HUES48 (cell line): ENCODE measurements at regions not wholly inside any gene's neighbourhood (a gene's known extent, or its start where the extent isn't known, plus 50 kb on each side); places are given as distances from the start of the nearest gene placed in this dataset.

Source experiments
- H3K27ac ChIP-seq: one replicate; pipeline ENCODE4 v1.7.0; 2013; ENCODE audit warnings: low read depth, low read length, inconsistent platforms
- H3K27me3 ChIP-seq: 2 replicates; pipeline ENCODE4 v1.6.1; 2013; ENCODE audit warnings: mild to moderate bottlenecking, low read length; ENCODE audit not compliant: control insufficient read depth, insufficient read depth
- H3K36me3 ChIP-seq: 2 replicates; pipeline ENCODE4 v1.6.1; 2013; ENCODE audit warnings: low read length; ENCODE audit not compliant: control insufficient read depth, insufficient read depth
- H3K4me1 ChIP-seq: 2 replicates; pipeline ENCODE4 v1.6.1; 2013; ENCODE audit warnings: mild to moderate bottlenecking, low read length; ENCODE audit not compliant: control insufficient read depth, insufficient read depth
- H3K4me3 ChIP-seq: 2 replicates; pipeline ENCODE4 v1.5.1; 2013; ENCODE audit warnings: mild to moderate bottlenecking, low read depth, low read length
- H3K9ac ChIP-seq: 2 replicates; pipeline ENCODE4 v1.6.1; 2013; ENCODE audit warnings: mild to moderate bottlenecking, low read depth, low read length, moderate library complexity
- H3K9me3 ChIP-seq: 2 replicates; pipeline ENCODE4 v1.6.1; 2013; ENCODE audit warnings: low read length; ENCODE audit not compliant: control insufficient read depth, insufficient read depth

GRCh38 chr22:47456031-47456430 lies 693.6 kb downstream of the TBC1D22A start:
- Histone ChIP-seq H3K4me3 (no peak overlapping the region), H3K27me3 (no peaks in the 10 kb centered on the region), H3K27ac (no peak overlapping the region), H3K9me3 (peaks cover 92% of the 10 kb centered on the region), H3K9ac (no peak overlapping the region), H3K4me1 (no peaks in the 10 kb centered on the region), H3K36me3 (no peaks in the 10 kb centered on the region)

GRCh38 chr22:47453049-47453448 lies 690.6 kb downstream of the TBC1D22A start:
- Histone ChIP-seq H3K27ac (no peak overlapping the region), H3K36me3 (no peaks in the 10 kb centered on the region), H3K9me3 (peaks cover 97% of the 10 kb centered on the region), H3K4me1 (no peaks in the 10 kb centered on the region), H3K9ac (no peak overlapping the region), H3K27me3 (no peaks in the 10 kb centered on the region), H3K4me3 (no peak overlapping the region)

- Histone ChIP-seq H3K9ac (no peak overlapping the region), H3K4me1 (no peaks in the 10 kb centered on the region), H3K9me3 (peaks cover 97% of the 10 kb centered on the region), H3K27ac (no peak overlapping the region), H3K4me3 (no peak overlapping the region), H3K27me3 (no peaks in the 10 kb centered on the region), H3K36me3 (no peaks in the 10 kb centered on the region)
Observed at GRCh38 chr22:47452184-47452583, 689.7 kb downstream of the TBC1D22A start.

GRCh38 chr22:47450876-47451475 lies 688.5 kb downstream of the TBC1D22A start:
- Histone ChIP-seq H3K4me3 (no peak overlapping the region), H3K9me3 (peaks cover 97% of the 10 kb centered on the region)

GRCh38 chr22:47449508-47450270 lies 687.2 kb downstream of the TBC1D22A start:
- Histone ChIP-seq H3K27me3 (no peaks in the 10 kb centered on the region), H3K4me1 (no peaks in the 10 kb centered on the region), H3K9ac (no peak overlapping the region), H3K36me3 (no peaks in the 10 kb centered on the region), H3K4me3 (no peak overlapping the region), H3K9me3 (peaks cover 98% of the 10 kb centered on the region), H3K27ac (no peak overlapping the region)

More at GRCh38 chr22:47450876-47451475, 688.5 kb downstream of the TBC1D22A start:
- Histone ChIP-seq H3K36me3 (no peaks in the 10 kb centered on the region), H3K27me3 (no peaks in the 10 kb centered on the region), H3K27ac (no peak overlapping the region), H3K4me1 (no peaks in the 10 kb centered on the region), H3K9ac (no peak overlapping the region)

GRCh38 chr22:47448231-47449223 lies 686.1 kb downstream of the TBC1D22A start:
- H3K4me1 ChIP-seq: no peaks in the 10 kb centered on the region
- H3K9me3 ChIP-seq: peaks cover 98% of the 10 kb centered on the region
- no peaks in the 10 kb centered on the region for H3K27me3 ChIP-seq
- H3K36me3 ChIP-seq: no peaks in the 10 kb centered on the region
- H3K4me3 ChIP-seq: no peak overlapping the region
- no peak overlapping the region for H3K27ac ChIP-seq
- H3K9ac ChIP-seq: no peak overlapping the region

GRCh38 chr22:47446821-47447810 lies 684.7 kb downstream of the TBC1D22A start:
- Histone ChIP-seq H3K9me3 (peaks cover 98% of the 10 kb centered on the region), H3K27me3 (no peaks in the 10 kb centered on the region), H3K4me3 (no peak overlapping the region), H3K4me1 (no peaks in the 10 kb centered on the region), H3K9ac (no peak overlapping the region), H3K36me3 (no peaks in the 10 kb centered on the region), H3K27ac (no peak overlapping the region)

- H3K27ac ChIP-seq: no peak overlapping the region
- peaks cover 99% of the 10 kb centered on the region for H3K9me3 ChIP-seq
- no peak overlapping the region for H3K9ac ChIP-seq
- H3K27me3 ChIP-seq: no peaks in the 10 kb centered on the region
- H3K4me3 ChIP-seq: no peak overlapping the region
- no peaks in the 10 kb centered on the region for H3K36me3 ChIP-seq
- H3K4me1 ChIP-seq: no peaks in the 10 kb centered on the region
Observed at GRCh38 chr22:47446331-47446730, 683.9 kb downstream of the TBC1D22A start.

GRCh38 chr22:47445716-47446290 lies 683.4 kb downstream of the TBC1D22A start:
- H3K9ac ChIP-seq: no peak overlapping the region
- 0 out of 2 replicates have a peak overlapping the region, but pooled peaks have one; percentile 17 for H3K4me3 ChIP-seq
- H3K9me3 ChIP-seq: peaks cover 99% of the 10 kb centered on the region
- H3K36me3 ChIP-seq: no peaks in the 10 kb centered on the region
- H3K4me1 ChIP-seq: no peaks in the 10 kb centered on the region
- H3K27me3 ChIP-seq: no peaks in the 10 kb centered on the region
- H3K27ac ChIP-seq: no peak overlapping the region

GRCh38 chr22:47445212-47445611 lies 682.8 kb downstream of the TBC1D22A start:
- H3K36me3 ChIP-seq: no peaks in the 10 kb centered on the region
- no peak overlapping the region for H3K27ac ChIP-seq
- H3K9ac ChIP-seq: no peak overlapping the region
- H3K4me3 ChIP-seq: 0 out of 2 replicates have a peak overlapping the region, but pooled peaks have one; percentile 17
- no peaks in the 10 kb centered on the region for H3K27me3 ChIP-seq
- H3K9me3 ChIP-seq: peaks cover 98% of the 10 kb centered on the region
- no peaks in the 10 kb centered on the region for H3K4me1 ChIP-seq
